ENCODE measurements at regions not wholly inside any gene's neighbourhood (a gene's known extent, or its start where the extent isn't known, plus 50 kb on each side); places are given as distances from the start of the nearest gene placed in this dataset.

- Histone ChIP-seq H3K4me3 (no peak overlapping the region), H3K4me2 (ENCODE audit: control insufficient read depth, insufficient read depth) (no peak overlapping the region), H3K4me1 (ENCODE audit: control insufficient read depth, insufficient read depth, low read length) (no peaks in the 10 kb centered on the region), H2AFZ (ENCODE audit: control insufficient read depth, low read depth, low read length) (no peak overlapping the region), H3K79me2 (ENCODE audit: control insufficient read depth, insufficient read depth, low read length) (no peaks in the 10 kb centered on the region), H3K9ac (ENCODE audit: control insufficient read depth, insufficient read depth, low read length) (no peak overlapping the region), H3K36me3 (ENCODE audit: control insufficient read depth in 2 of 2, insufficient read depth in 2 of 2, low read length in 1 of 2) (no peaks in the 10 kb centered on the region), H3K9me3 (replicated peaks; ENCODE audit: control insufficient read depth, insufficient read depth, low read length) (no peaks in the 10 kb centered on the region), H3K27ac (ENCODE audit: control insufficient read depth, insufficient read depth) (no peak overlapping the region), H3K27me3 (replicated peaks in 1 of 2; ENCODE audit: control insufficient read depth in 2 of 2, insufficient read depth in 2 of 2, low read length in 1 of 2) (no peaks in the 10 kb centered on the region), H4K20me1 (ENCODE audit: control insufficient read depth, insufficient read depth) (no peaks in the 10 kb centered on the region)
- ChIA-PET RAD21 (ENCODE audit: unreplicated experiment) (no interaction called here), CTCF (interaction anchor here (1.4 kb wide), 1 partner anchor 9 kb away, joined by 4 read pairs; no protein-coding TSS in a partner anchor), SMC1A (ENCODE audit: uncharacterized antibody, unreplicated experiment) (no interaction called here), POLR2A (no interaction called here)
- FAIRE-seq (no peak), ATAC-seq (no peak), DNase-seq (ENCODE audit: low read depth, low spot score) (no peak)
- in situ Hi-C loops (cut with MboI): no loop called here
- intact Hi-C loops (cut with micrococcal nuclease; ENCODE audit: unreplicated experiment): no loop called here
- no TSS peak for BruUV-seq (replicated peaks)
- TF ChIP-seq CREB1 (IDR thresholded peaks at IDR 0.05; ENCODE audit: low read depth): no peak
- TF ChIP-seq SP1 (IDR thresholded peaks at IDR 0.05; ENCODE audit: low read depth, low read length): no peak
- TF ChIP-seq IKZF2 (IDR thresholded peaks at IDR 0.05): no peak
- TF ChIP-seq SPI1 (IDR thresholded peaks at IDR 0.05; ENCODE audit: borderline replicate concordance, insufficient read depth, low read depth, low read length): no peak
- TF ChIP-seq NR2C2 (IDR thresholded peaks at IDR 0.05; ENCODE audit: borderline replicate concordance, control insufficient read depth, insufficient read length, low read depth): no peak
- no peak for TF ChIP-seq ZBED1 (IDR thresholded peaks at IDR 0.05; ENCODE audit: borderline replicate concordance)
- TF ChIP-seq POU2F2 (IDR thresholded peaks at IDR 0.05; ENCODE audit: borderline replicate concordance, low read depth, low read length): no peak
- no peak for TF ChIP-seq EZH2 (IDR thresholded peaks at IDR 0.05; ENCODE audit: borderline replicate concordance, control insufficient read depth, low read depth, low read length)
- TF ChIP-seq POLR2AphosphoS5 (IDR thresholded peaks at IDR 0.05; ENCODE audit: low read length): no peak
- TF ChIP-seq MLLT1 (IDR thresholded peaks at IDR 0.05): no peak
- no peak for TF ChIP-seq BHLHE40 (IDR thresholded peaks at IDR 0.05; ENCODE audit: borderline replicate concordance in 1 of 2, low read depth in 2 of 2, low read length in 1 of 2)
- TF ChIP-seq CHD4 (IDR thresholded peaks at IDR 0.05): no peak
- TF ChIP-seq CBX5 (IDR thresholded peaks at IDR 0.05; ENCODE audit: low read depth): no peak
- 32% methylated on average over 5 of the region's 5 CpGs for WGBS (ENCODE audit: insufficient coverage, insufficient replicate concordance, low lambda C conversion rate, missing lambda C conversion rate)
Measured at GRCh38 chr2:234843411-234843810, 108.4 kb upstream of the SH3BP4 start.
